Glomerular visceral epithelial cell (primary cell): ENCODE measurements at regions not wholly inside any gene's neighbourhood (a gene's known extent, or its start where the extent isn't known, plus 50 kb on each side); places are given as distances from the start of the nearest gene placed in this dataset.
A peak's percentile ranks its signal among the peaks of the same experiment; 100 is the strongest.

ENCODE experiments used
- DNase-seq: peaks from one replicate; pipeline ENCODE4 v3.0.0-alpha.2; 2016; ENCODE audit errors: extremely low spot score

- no peak for DNase-seq
These were observed 538.1 kb upstream of the ATP11B start for GRCh38 chr3:182255158-182255557.

- DNase-seq = no peak
These were observed 535.9 kb upstream of the ATP11B start for GRCh38 chr3:182257361-182257760.

- DNase-seq = peak; percentile 44
These were observed 534.6 kb upstream of the ATP11B start for GRCh38 chr3:182258538-182259177.

GRCh38 chr3:182259579-182259978 is 533.7 kb upstream of the ATP11B start:
- peak; percentile 11 for DNase-seq

GRCh38 chr3:182261041-182261440 is 532.3 kb upstream of the ATP11B start:
- DNase-seq = no peak

GRCh38 chr3:182268711-182269110 is 524.6 kb upstream of the ATP11B start:
- no peak for DNase-seq

GRCh38 chr3:182276512-182276911 is 516.8 kb upstream of the ATP11B start:
- no peak for DNase-seq

- DNase-seq = no peak
These were observed 508.5 kb upstream of the ATP11B start for GRCh38 chr3:182284793-182285192.

GRCh38 chr3:182292591-182292990 is 500.7 kb upstream of the ATP11B start:
- DNase-seq = no peak

- DNase-seq = peak; percentile 50
These were observed 499.0 kb upstream of the ATP11B start for GRCh38 chr3:182294256-182294655.

- DNase-seq = no peak
These were observed 498.6 kb upstream of the ATP11B start for GRCh38 chr3:182294696-182295095.

- no peak for DNase-seq
These were observed 493.0 kb upstream of the ATP11B start for GRCh38 chr3:182300266-182300665.

GRCh38 chr3:182303169-182303568 is 490.1 kb upstream of the ATP11B start:
- no peak for DNase-seq

GRCh38 chr3:182305881-182306665 is 487.2 kb upstream of the ATP11B start:
- DNase-seq = no peak

GRCh38 chr3:182308328-182308727 is 485.0 kb upstream of the ATP11B start:
- DNase-seq = no peak

- DNase-seq = peak; percentile 5
These were observed 484.2 kb upstream of the ATP11B start for GRCh38 chr3:182309120-182309519.

- DNase-seq = no peak
These were observed 478.0 kb upstream of the ATP11B start for GRCh38 chr3:182315313-182315712.

- no peak for DNase-seq
These were observed 470.1 kb upstream of the ATP11B start for GRCh38 chr3:182323126-182323700.

- no peak for DNase-seq
These were observed 469.4 kb upstream of the ATP11B start for GRCh38 chr3:182323898-182324297.

- peak; percentile 20 for DNase-seq
These were observed 467.9 kb upstream of the ATP11B start for GRCh38 chr3:182325213-182325950.

- DNase-seq = peak; percentile 60
These were observed 466.1 kb upstream of the ATP11B start for GRCh38 chr3:182327196-182327681.

GRCh38 chr3:182330646-182331045 is 462.7 kb upstream of the ATP11B start:
- no peak for DNase-seq
